ENCODE measurements at regions not wholly inside any gene's neighbourhood (a gene's known extent, or its start where the extent isn't known, plus 50 kb on each side); places are given as distances from the start of the nearest gene placed in this dataset.

DNA sequence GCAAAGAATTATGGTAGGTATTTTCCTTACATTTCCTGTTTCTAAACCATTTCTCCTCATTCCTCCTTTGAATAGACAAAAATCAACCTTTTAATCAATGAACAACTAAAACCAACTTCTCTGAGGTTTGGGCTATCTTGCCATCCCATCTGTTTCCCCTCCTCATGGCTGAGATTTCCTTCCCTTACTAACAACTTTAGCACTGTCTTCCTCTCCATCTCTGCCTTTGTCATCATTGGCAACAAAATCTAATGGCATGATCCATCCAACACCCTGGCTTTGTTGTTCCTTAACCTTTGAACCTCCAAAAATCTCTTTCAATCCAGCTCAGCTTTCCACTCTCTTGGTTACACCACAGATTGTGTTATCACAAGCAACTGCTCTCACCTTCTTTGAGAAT, 95.3 kb upstream of the FAM136A start:
- Histone ChIP-seq H3K27me3 (ENCODE audit: insufficient read depth in 3 of 3, low read length in 2 of 3) (peaks cover 0 to 7% (median 5%) of the 10 kb centered on the region in 3 donors), H3K36me3 (ENCODE audit: insufficient read depth in 1 of 2, low read depth in 1 of 2) (no peaks in the 10 kb centered on the region), H3K4me3 (no peak overlapping the region), H3K4me1 (no peaks in the 10 kb centered on the region), H3K27ac (no peak overlapping the region), H3K9me3 (no peaks in the 10 kb centered on the region)
- intact Hi-C loops (cut with DNase I), result no loop called here
- TF ChIP-seq, protein P1, sequence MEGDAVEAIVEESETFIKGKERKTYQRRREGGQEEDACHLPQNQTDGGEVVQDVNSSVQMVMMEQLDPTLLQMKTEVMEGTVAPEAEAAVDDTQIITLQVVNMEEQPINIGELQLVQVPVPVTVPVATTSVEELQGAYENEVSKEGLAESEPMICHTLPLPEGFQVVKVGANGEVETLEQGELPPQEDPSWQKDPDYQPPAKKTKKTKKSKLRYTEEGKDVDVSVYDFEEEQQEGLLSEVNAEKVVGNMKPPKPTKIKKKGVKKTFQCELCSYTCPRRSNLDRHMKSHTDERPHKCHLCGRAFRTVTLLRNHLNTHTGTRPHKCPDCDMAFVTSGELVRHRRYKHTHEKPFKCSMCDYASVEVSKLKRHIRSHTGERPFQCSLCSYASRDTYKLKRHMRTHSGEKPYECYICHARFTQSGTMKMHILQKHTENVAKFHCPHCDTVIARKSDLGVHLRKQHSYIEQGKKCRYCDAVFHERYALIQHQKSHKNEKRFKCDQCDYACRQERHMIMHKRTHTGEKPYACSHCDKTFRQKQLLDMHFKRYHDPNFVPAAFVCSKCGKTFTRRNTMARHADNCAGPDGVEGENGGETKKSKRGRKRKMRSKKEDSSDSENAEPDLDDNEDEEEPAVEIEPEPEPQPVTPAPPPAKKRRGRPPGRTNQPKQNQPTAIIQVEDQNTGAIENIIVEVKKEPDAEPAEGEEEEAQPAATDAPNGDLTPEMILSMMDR (IDR thresholded peaks at IDR 0.05), result no peak
- DNase-seq, result no peak
- no peak for ATAC-seq

DNA sequence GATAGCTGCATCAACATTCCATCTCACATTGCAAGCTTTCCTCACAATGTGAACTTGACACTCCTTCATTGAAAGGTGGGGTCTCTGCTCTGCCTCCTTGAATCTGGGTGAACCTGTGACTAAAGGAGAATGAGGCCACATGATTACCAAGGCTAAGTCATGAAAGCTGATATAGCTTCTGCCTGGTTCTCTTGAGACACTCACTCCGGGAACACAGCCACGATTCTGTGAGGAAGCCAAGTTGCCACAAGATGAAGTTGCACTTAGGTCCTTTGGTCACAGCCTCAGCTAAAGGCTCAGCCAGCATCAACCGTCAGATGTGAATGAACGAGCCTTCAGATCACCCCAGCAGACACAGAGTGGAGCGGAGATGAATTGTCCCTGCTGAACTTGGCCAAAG, 94.7 kb upstream of the FAM136A start:
- no peaks in the 10 kb centered on the region for H3K4me1 ChIP-seq
- H3K36me3 ChIP-seq (ENCODE audit: insufficient read depth in 1 of 2, low read depth in 1 of 2), result no peaks in the 10 kb centered on the region
- ATAC-seq (peak; percentile 19 to 86 (median 70)), DNase-seq (no peak)
- peaks cover 0 to 7% (median 5%) of the 10 kb centered on the region in 3 donors for H3K27me3 ChIP-seq (ENCODE audit: insufficient read depth in 3 of 3, low read length in 2 of 3)
- intact Hi-C loops (cut with DNase I), result no loop called here
- no peaks in the 10 kb centered on the region for H3K9me3 ChIP-seq
- no peak overlapping the region for H3K27ac ChIP-seq
- 13 to 22% (median 16%) methylated on average over 5 of the region's 5 CpGs for WGBS, 3 donors
- TF ChIP-seq, protein P1 (IDR thresholded peaks at IDR 0.05), result no peak
- H3K4me3 ChIP-seq, result no peak overlapping the region

DNA sequence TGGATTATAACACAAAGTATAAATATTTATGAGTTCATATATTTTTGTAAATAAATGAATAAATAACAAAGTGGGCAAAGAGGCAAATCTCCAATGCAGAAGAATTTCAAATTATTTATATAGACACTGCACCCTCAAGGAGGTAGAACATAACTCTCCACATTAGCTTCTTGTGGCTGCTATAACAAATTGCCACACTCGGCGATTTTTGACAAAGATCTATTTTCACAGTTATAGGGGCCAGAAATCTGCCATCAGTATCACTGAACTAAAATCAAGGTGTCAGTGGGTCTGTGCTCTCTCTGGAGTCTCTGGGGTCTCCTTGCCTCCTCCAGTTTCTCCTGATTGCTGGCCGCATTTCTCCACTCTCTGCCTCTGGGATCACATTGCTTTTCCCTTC, 92.0 kb upstream of the FAM136A start:
- Histone ChIP-seq H3K4me3 (no peak overlapping the region), H3K36me3 (ENCODE audit: insufficient read depth in 1 of 2, low read depth in 1 of 2) (no peaks in the 10 kb centered on the region), H3K27me3 (ENCODE audit: insufficient read depth in 3 of 3, low read length in 2 of 3) (peaks cover under 1 to 7% (median 5%) of the 10 kb centered on the region in 3 donors), H3K4me1 (no peaks in the 10 kb centered on the region), H3K9me3 (no peaks in the 10 kb centered on the region), H3K27ac (no peak overlapping the region)
- TF ChIP-seq, protein P1 (IDR thresholded peaks at IDR 0.05), result no peak
- intact Hi-C loops (cut with DNase I), result no loop called here
- DNase-seq, result no peak
- ATAC-seq, result no peak
- 85 to 90% (median 89%) methylated on average over 3 of the region's 3 CpGs for WGBS, 3 donors

DNA sequence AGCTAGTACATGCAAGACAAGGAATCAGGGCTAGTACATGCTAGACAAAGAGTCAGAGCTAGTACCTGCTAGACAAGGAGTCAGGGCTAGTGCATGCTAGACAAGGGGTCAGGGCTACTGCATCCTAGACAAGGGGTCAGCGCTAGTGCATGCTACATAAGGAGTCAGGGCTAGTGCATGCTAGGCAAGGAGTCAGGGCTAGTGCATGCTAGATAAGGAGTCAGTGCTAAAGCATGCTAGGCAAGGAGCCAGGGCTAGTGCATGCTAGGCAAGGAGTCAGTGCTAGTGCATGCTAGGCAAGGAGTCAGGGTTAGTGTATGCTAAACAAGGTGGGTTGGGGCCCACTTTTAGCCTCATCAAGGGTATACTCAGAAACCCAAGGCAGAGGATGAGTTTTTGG, 90.1 kb upstream of the FAM136A start:
- H3K36me3 ChIP-seq (ENCODE audit: insufficient read depth in 1 of 2, low read depth in 1 of 2), result no peaks in the 10 kb centered on the region
- H3K4me1 ChIP-seq, result no peaks in the 10 kb centered on the region
- no peak for DNase-seq
- ATAC-seq, result no peak
- no peaks in the 10 kb centered on the region for H3K9me3 ChIP-seq
- H3K27me3 ChIP-seq (ENCODE audit: insufficient read depth in 3 of 3, low read length in 2 of 3), result peaks cover 0 to 5% (median 2%) of the 10 kb centered on the region in 3 donors
- WGBS, 3 donors, result 89 to 98% (median 90%) methylated on average over 1 of the region's 1 CpG
- H3K4me3 ChIP-seq, result no peak overlapping the region
- TF ChIP-seq, protein P1 (IDR thresholded peaks at IDR 0.05), result no peak
- no peak overlapping the region for H3K27ac ChIP-seq
- intact Hi-C loops (cut with DNase I), result no loop called here

DNA sequence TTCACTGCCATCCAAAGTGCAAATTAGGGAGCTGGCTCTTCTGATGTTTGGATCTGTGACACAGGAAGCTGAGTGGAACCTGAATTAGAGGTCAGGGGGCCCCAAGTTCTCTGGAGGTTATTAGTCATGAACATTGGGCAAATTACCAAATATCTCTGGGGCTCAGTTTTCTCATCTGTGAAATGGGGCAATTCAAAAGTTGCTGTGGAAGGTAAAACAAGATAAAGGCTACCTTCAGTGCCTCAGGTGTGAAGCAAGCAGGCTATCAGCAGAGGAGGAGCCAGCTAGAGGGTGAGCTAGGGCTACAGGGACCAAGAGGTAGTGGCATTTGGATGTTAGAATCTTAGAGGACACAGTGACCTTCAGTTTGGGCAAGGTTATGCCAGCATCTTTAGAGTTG, 89.4 kb upstream of the FAM136A start:
- Histone ChIP-seq H3K4me1 (no peaks in the 10 kb centered on the region), H3K36me3 (ENCODE audit: insufficient read depth in 1 of 2, low read depth in 1 of 2) (no peaks in the 10 kb centered on the region), H3K27ac (no peak overlapping the region), H3K4me3 (no peak overlapping the region), H3K27me3 (ENCODE audit: insufficient read depth in 3 of 3, low read length in 2 of 3) (peaks cover 0 to 5% (median 2%) of the 10 kb centered on the region in 3 donors), H3K9me3 (no peaks in the 10 kb centered on the region)
- intact Hi-C loops (cut with DNase I), result no loop called here
- TF ChIP-seq, protein P1 (IDR thresholded peaks at IDR 0.05), result no peak
- ATAC-seq, result no peak
- no peak for DNase-seq

Data from psoas muscle (tissue), 7 donors.